Calu3 (cell line): ENCODE measurements at regions not wholly inside any gene's neighbourhood (a gene's known extent, or its start where the extent isn't known, plus 50 kb on each side); places are given as distances from the start of the nearest gene placed in this dataset.

ENCODE experiments used
- BruUV-seq: library from RNA; stranded (reverse); fragments of 400-500 nt; replicated peaks from 2 replicates; lab custom pipeline; 2021; lab: Mats Ljungman, UMichigan
- CTCF ChIA-PET: fragments of 300-600 bp; sonication (Branson Sonifier 250); formaldehyde crosslinking; loops from one replicate; lab custom pipeline; 2022; ENCODE audit warnings: antibody characterized with exemption; lab: Charles Lee
- DNase-seq: peaks from one replicate; pipeline ENCODE4 v3.0.0; 2022
- H3K27ac Mint-ChIP-seq: one replicate; pipeline ENCODE4 v1.8.0; 2022; ENCODE audit warnings: mixed read lengths; ENCODE audit not compliant: unreplicated experiment
- H3K27me3 Mint-ChIP-seq: one replicate; pipeline ENCODE4 v1.8.0; 2022; ENCODE audit warnings: mixed read lengths; ENCODE audit not compliant: unreplicated experiment
- H3K36me3 Mint-ChIP-seq: one replicate; pipeline ENCODE4 v1.8.0; 2022; ENCODE audit warnings: mild to moderate bottlenecking, moderate library complexity, mixed read lengths; ENCODE audit not compliant: insufficient read depth, unreplicated experiment
- H3K4me1 Mint-ChIP-seq: one replicate; pipeline ENCODE4 v1.8.0; 2022; ENCODE audit warnings: mild to moderate bottlenecking, low read depth, mixed read lengths; ENCODE audit not compliant: unreplicated experiment
- H3K4me3 Mint-ChIP-seq: one replicate; pipeline ENCODE4 v1.8.0; 2022; ENCODE audit warnings: mild to moderate bottlenecking, low read depth, moderate library complexity, mixed read lengths; ENCODE audit not compliant: unreplicated experiment
- H3K9me3 Mint-ChIP-seq: one replicate; pipeline ENCODE4 v1.8.0; 2022; ENCODE audit warnings: low read depth, mixed read lengths; ENCODE audit not compliant: unreplicated experiment
- CTCF ChIP-seq: fragments of 200-600 bp; IDR thresholded peaks from one replicate; pipeline ENCODE4 v1.8.0; 2022; ENCODE audit warnings: antibody characterized with exemption; ENCODE audit not compliant: unreplicated experiment
- intact Hi-C: fragments of 100-400 bp; cut with micrococcal nuclease; formaldehyde crosslinking; loops from one replicate; pipeline ENCODE4 v1.10.0; 2022; ENCODE audit not compliant: unreplicated experiment

GRCh38 chr14:44669496-44669895 is 162.4 kb upstream of the FSCB start:
- Mint-ChIP-seq H3K9me3 (peaks cover 2% of the 10 kb centered on the region), H3K27ac (no peak overlapping the region), H3K27me3 (no peaks in the 10 kb centered on the region), H3K4me3 (no peak overlapping the region), H3K4me1 (no peaks in the 10 kb centered on the region), H3K36me3 (no peaks in the 10 kb centered on the region)
- no TSS peak for BruUV-seq
- TF ChIP-seq CTCF, result no peak
- no peak for DNase-seq
- intact Hi-C loops, result no loop called here
- CTCF ChIA-PET, result no interaction called here

- Mint-ChIP-seq H3K9me3 (peaks cover 2% of the 10 kb centered on the region), H3K4me1 (no peaks in the 10 kb centered on the region), H3K36me3 (no peaks in the 10 kb centered on the region), H3K4me3 (no peak overlapping the region), H3K27ac (no peak overlapping the region), H3K27me3 (no peaks in the 10 kb centered on the region)
- no TSS peak for BruUV-seq
- DNase-seq, result no peak
- intact Hi-C loops, result no loop called here
- no peak for TF ChIP-seq CTCF
- CTCF ChIA-PET, result no interaction called here
Observed at GRCh38 chr14:44663136-44663535, 156.1 kb upstream of the FSCB start.

- BruUV-seq, result no TSS peak
- intact Hi-C loops, result no loop called here
- no peak for DNase-seq
- peaks cover 2% of the 10 kb centered on the region for H3K9me3 Mint-ChIP-seq
- H3K4me1 Mint-ChIP-seq, result no peaks in the 10 kb centered on the region
- peak overlapping the region; percentile 4 for H3K27ac Mint-ChIP-seq
- H3K27me3 Mint-ChIP-seq, result no peaks in the 10 kb centered on the region
- no peak for TF ChIP-seq CTCF
- H3K4me3 Mint-ChIP-seq, result no peak overlapping the region
- H3K36me3 Mint-ChIP-seq, result no peaks in the 10 kb centered on the region
- CTCF ChIA-PET, result no interaction called here
Observed at GRCh38 chr14:44662250-44662891, 155.3 kb upstream of the FSCB start.

- no peaks in the 10 kb centered on the region for H3K36me3 Mint-ChIP-seq
- DNase-seq, result no peak
- H3K27me3 Mint-ChIP-seq, result no peaks in the 10 kb centered on the region
- no TSS peak for BruUV-seq
- no peak for TF ChIP-seq CTCF
- H3K4me3 Mint-ChIP-seq, result no peak overlapping the region
- H3K27ac Mint-ChIP-seq, result no peak overlapping the region
- H3K4me1 Mint-ChIP-seq, result no peaks in the 10 kb centered on the region
- CTCF ChIA-PET, result no interaction called here
- H3K9me3 Mint-ChIP-seq, result peaks cover 2% of the 10 kb centered on the region
- intact Hi-C loops, result no loop called here
Observed at GRCh38 chr14:44658389-44658696, 151.3 kb upstream of the FSCB start.
